SK-N-SH treated with all-trans-retinoic acid at 6 μM for 48 hours (cell line): ENCODE measurements at regions not wholly inside any gene's neighbourhood (a gene's known extent, or its start where the extent isn't known, plus 50 kb on each side); places are given as distances from the start of the nearest gene placed in this dataset.
"Not testable (repeated sequence)": the region's sequence is repeated elsewhere in the genome, so short reads cannot be mapped to it uniquely, and the experiment has no call there.

Experiments
- TCF4 ChIP-seq: fragments of 250-450 bp; sonication (Bioruptor Pico); IDR thresholded peaks from 2 replicates; pipeline ENCODE4 v1.8.0; 2021; ENCODE audit warnings: mild to moderate bottlenecking, moderate library complexity, borderline replicate concordance
- ZFP30 ChIP-seq: fragments of 450-650 bp; formaldehyde crosslinking; IDR thresholded peaks from 2 replicates; pipeline ENCODE4 v1.5.0; 2022; ENCODE audit warnings: mild to moderate bottlenecking, moderate library complexity
- TF ChIP-seq, protein P1 (sequence below): fragments of 250-450 bp; sonication (Bioruptor Pico); IDR thresholded peaks from 2 replicates; pipeline ENCODE4 v1.8.0; 2020; ENCODE audit warnings: mild to moderate bottlenecking, moderate library complexity, borderline replicate concordance

DNA sequence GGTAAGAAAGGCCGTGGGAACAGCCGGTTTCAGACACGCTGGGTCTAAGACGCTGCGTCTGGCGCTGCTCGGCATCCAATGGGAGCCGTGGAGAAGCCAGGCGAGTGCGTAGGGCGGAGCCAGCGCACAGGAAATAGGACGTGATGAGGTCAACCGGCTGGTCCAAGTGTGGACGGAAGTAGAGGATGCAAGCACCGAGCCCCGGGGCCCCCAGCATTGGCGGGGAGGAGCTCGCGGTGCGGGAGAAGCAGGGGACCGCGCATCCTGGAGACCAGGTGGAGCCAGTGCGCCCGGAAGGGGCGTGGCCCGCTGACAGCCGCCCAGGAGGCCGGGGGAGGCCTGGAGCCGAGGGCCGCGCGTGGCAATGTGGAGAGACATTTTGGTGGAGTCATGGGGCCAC, 3976.1 kb upstream of the TPTE start:
- TF ChIP-seq, protein P1, sequence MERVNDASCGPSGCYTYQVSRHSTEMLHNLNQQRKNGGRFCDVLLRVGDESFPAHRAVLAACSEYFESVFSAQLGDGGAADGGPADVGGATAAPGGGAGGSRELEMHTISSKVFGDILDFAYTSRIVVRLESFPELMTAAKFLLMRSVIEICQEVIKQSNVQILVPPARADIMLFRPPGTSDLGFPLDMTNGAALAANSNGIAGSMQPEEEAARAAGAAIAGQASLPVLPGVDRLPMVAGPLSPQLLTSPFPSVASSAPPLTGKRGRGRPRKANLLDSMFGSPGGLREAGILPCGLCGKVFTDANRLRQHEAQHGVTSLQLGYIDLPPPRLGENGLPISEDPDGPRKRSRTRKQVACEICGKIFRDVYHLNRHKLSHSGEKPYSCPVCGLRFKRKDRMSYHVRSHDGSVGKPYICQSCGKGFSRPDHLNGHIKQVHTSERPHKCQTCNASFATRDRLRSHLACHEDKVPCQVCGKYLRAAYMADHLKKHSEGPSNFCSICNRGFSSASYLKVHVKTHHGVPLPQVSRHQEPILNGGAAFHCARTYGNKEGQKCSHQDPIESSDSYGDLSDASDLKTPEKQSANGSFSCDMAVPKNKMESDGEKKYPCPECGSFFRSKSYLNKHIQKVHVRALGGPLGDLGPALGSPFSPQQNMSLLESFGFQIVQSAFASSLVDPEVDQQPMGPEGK (CRISPR knock-in tag), result not testable (repeated sequence)
- not testable (repeated sequence) for TF ChIP-seq TCF4, ZFP30 (CRISPR knock-in tag)
